Nephron progenitor cell (in vitro differentiated cells): ENCODE measurements at regions not wholly inside any gene's neighbourhood (a gene's known extent, or its start where the extent isn't known, plus 50 kb on each side); places are given as distances from the start of the nearest gene placed in this dataset.

Source experiments
- DNase-seq: peaks from one replicate; pipeline ENCODE4 v3.0.0; 2021
- H3K27ac Mint-ChIP-seq: 2 replicates; pipeline ENCODE4 v1.8.0; 2021; ENCODE audit warnings: mild to moderate bottlenecking, moderate library complexity, mixed read lengths
- H3K27me3 Mint-ChIP-seq: 2 replicates; pipeline ENCODE4 v1.8.0; 2021; ENCODE audit warnings: mild to moderate bottlenecking, low read depth, mixed read lengths; ENCODE audit not compliant: poor library complexity
- H3K36me3 Mint-ChIP-seq: 2 replicates; pipeline ENCODE4 v1.8.0; 2021; ENCODE audit warnings: low read depth, mixed read lengths
- H3K4me1 Mint-ChIP-seq: 2 replicates; pipeline ENCODE4 v1.8.0; 2021; ENCODE audit warnings: mixed read lengths
- H3K4me3 Mint-ChIP-seq: 2 replicates; pipeline ENCODE4 v1.8.0; 2021; ENCODE audit warnings: mild to moderate bottlenecking, moderate library complexity, mixed read lengths
- H3K9me3 Mint-ChIP-seq: 2 replicates; pipeline ENCODE4 v1.8.0; 2021; ENCODE audit warnings: mild to moderate bottlenecking, moderate library complexity, mixed read lengths
- CTCF ChIP-seq: fragments of 200-600 bp; sonication (generic); IDR thresholded peaks from 2 replicates; pipeline ENCODE4 v1.5.0; 2021; ENCODE audit warnings: antibody characterized with exemption

DNA sequence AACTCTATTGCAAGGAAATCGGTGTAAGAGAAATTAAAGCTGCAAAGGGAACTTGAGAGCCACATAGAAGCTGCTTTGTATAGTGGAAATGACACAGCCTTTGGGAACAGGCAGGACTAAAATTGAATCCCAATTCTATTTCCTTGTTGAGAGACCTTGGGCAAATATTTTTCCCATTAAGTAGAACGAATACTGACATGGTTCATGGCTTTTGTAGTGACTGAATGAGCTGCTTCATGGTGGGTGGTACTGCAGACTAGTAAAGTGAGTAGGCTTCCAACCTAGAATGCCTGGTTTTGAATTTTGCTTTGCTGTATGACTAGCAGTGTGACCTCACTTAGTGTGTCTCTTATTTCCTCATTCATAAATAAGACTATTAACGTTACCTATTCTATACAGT lies 182.2 kb upstream of the KCNIP4 start:
- Mint-ChIP-seq H3K36me3 (no peaks in the 10 kb centered on the region), H3K4me1 (no peaks in the 10 kb centered on the region), H3K9me3 (no peaks in the 10 kb centered on the region), H3K27ac (no peak overlapping the region), H3K27me3 (no peaks in the 10 kb centered on the region), H3K4me3 (no peak overlapping the region)
- DNase-seq = no peak
- no peak for TF ChIP-seq CTCF

- TF ChIP-seq CTCF = peak; percentile 56
- peaks cover 5% of the 10 kb centered on the region for H3K9me3 Mint-ChIP-seq
- no peaks in the 10 kb centered on the region for H3K36me3 Mint-ChIP-seq
- no peak overlapping the region for H3K4me3 Mint-ChIP-seq
- no peak overlapping the region for H3K27ac Mint-ChIP-seq
- H3K4me1 Mint-ChIP-seq = no peaks in the 10 kb centered on the region
- DNase-seq = peak; percentile 42
- H3K27me3 Mint-ChIP-seq = no peaks in the 10 kb centered on the region
Measured at GRCh38 chr4:22129454-22130029, 181.0 kb upstream of the KCNIP4 start.

GRCh38 chr4:22122062-22122461 lies 173.5 kb upstream of the KCNIP4 start:
- Mint-ChIP-seq H3K4me3 (no peak overlapping the region), H3K9me3 (peaks cover 27% of the 10 kb centered on the region), H3K27me3 (no peaks in the 10 kb centered on the region), H3K36me3 (peaks cover 5% of the 10 kb centered on the region), H3K4me1 (no peaks in the 10 kb centered on the region), H3K27ac (peak overlapping the region; percentile 1)
- no peak for TF ChIP-seq CTCF
- DNase-seq = no peak

- H3K27ac Mint-ChIP-seq = no peak overlapping the region
- no peak for DNase-seq
- H3K27me3 Mint-ChIP-seq = no peaks in the 10 kb centered on the region
- no peaks in the 10 kb centered on the region for H3K36me3 Mint-ChIP-seq
- no peak overlapping the region for H3K4me3 Mint-ChIP-seq
- H3K9me3 Mint-ChIP-seq = no peaks in the 10 kb centered on the region
- TF ChIP-seq CTCF = no peak
- H3K4me1 Mint-ChIP-seq = no peaks in the 10 kb centered on the region
Measured at GRCh38 chr4:22115262-22115661, 166.7 kb upstream of the KCNIP4 start.

DNA sequence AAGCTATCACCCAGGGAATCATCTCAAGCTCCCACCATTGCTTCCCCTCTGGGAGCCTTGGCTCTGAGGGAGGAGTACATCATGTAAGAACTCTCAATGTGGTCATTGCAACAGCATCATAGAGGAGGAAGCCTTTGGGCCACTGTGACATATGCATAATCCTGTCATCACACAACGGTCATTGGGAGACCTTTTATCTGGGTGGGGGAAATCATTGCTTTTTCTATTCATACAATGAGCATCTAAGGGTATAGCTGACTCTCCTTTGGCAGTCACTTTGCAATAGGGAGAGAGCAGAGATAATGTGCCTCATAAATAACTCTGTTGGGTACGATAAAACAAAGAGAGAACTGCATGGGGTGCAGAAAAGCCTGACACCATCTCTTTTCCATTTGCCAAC lies 155.2 kb upstream of the KCNIP4 start:
- no peak for DNase-seq
- Mint-ChIP-seq H3K27me3 (no peaks in the 10 kb centered on the region), H3K36me3 (no peaks in the 10 kb centered on the region), H3K4me3 (no peak overlapping the region), H3K27ac (no peak overlapping the region), H3K9me3 (no peaks in the 10 kb centered on the region), H3K4me1 (peaks cover 11% of the 10 kb centered on the region)
- no peak for TF ChIP-seq CTCF

DNA sequence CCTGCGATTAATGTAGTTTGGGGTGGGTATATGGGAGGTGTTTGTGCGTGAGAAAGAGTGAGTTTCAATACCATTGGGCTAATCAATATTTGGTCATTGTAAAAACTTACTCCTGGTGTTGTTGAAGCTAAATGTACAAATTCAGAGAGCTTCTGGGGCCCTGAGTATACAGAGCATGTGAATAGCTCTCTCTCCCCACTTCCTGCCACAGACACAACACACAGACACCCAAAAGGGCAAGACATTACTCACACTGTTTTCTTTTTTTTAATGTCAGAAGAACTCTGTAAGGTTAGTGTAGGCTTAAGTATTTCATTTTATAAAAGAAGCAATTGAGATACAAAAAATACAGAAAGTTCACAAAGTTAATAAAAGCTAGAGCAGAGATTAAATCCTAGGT lies 151.3 kb upstream of the KCNIP4 start:
- peak overlapping the region; percentile 14 for H3K27ac Mint-ChIP-seq
- H3K27me3 Mint-ChIP-seq = peaks cover 4% of the 10 kb centered on the region
- no peak for TF ChIP-seq CTCF
- H3K4me3 Mint-ChIP-seq = no peak overlapping the region
- no peak for DNase-seq
- peaks cover 11% of the 10 kb centered on the region for H3K4me1 Mint-ChIP-seq
- H3K36me3 Mint-ChIP-seq = no peaks in the 10 kb centered on the region
- H3K9me3 Mint-ChIP-seq = no peaks in the 10 kb centered on the region
